Mesenchymal stem cell (in vitro differentiated cells and primary cell): ENCODE measurements at regions not wholly inside any gene's neighbourhood (a gene's known extent, or its start where the extent isn't known, plus 50 kb on each side); places are given as distances from the start of the nearest gene placed in this dataset.

Experiments used
- DNase-seq: peaks from one replicate; pipeline ENCODE4 v3.0.0-alpha.2; 2013
- H2AFZ ChIP-seq: one replicate; pipeline ENCODE4 v1.6.1; 2013; ENCODE audit warnings: low read depth, mild to moderate bottlenecking, control low read depth, inconsistent platforms, low read length, moderate library complexity
- H2AK5ac ChIP-seq: 2 replicates; pipeline ENCODE4 v1.6.1; 2013; ENCODE audit warnings: low read length, moderate library complexity, mild to moderate bottlenecking, inconsistent platforms; ENCODE audit not compliant: severe bottlenecking
- H2BK120ac ChIP-seq: one replicate; pipeline ENCODE4 v1.6.1; 2013; ENCODE audit warnings: low read depth, mild to moderate bottlenecking, inconsistent platforms, low read length, moderate library complexity
- H2BK12ac ChIP-seq, 2 experiments: one replicate each; pipeline ENCODE4 v1.6.1; 2013; ENCODE audit warnings: inconsistent platforms in 2 of 2, low read length in 2 of 2, mild to moderate bottlenecking in 2 of 2, moderate library complexity in 2 of 2, control low read depth in 1 of 2
- H2BK15ac ChIP-seq: one replicate; pipeline ENCODE4 v1.6.1; 2013; ENCODE audit warnings: mild to moderate bottlenecking, low read depth, inconsistent platforms; ENCODE audit not compliant: poor library complexity, severe bottlenecking
- H2BK5ac ChIP-seq: 2 replicates; pipeline ENCODE4 v1.6.1; 2013; ENCODE audit warnings: low read depth, mild to moderate bottlenecking, low read length, control low read depth, inconsistent platforms; ENCODE audit not compliant: poor library complexity, severe bottlenecking
- H3K14ac ChIP-seq, 2 experiments: one replicate each; pipeline ENCODE4 v1.6.1; 2013; ENCODE audit warnings: inconsistent platforms in 2 of 2, low read length in 2 of 2, control low read depth in 1 of 2, mild to moderate bottlenecking in 1 of 2, moderate library complexity in 1 of 2
- H3K18ac ChIP-seq, 2 experiments: one replicate each; pipeline ENCODE4 v1.6.1; 2013; ENCODE audit warnings: inconsistent platforms in 2 of 2, low read length in 2 of 2, control low read depth in 1 of 2, low read depth in 1 of 2, mild to moderate bottlenecking in 1 of 2
- H3K23ac ChIP-seq, 2 experiments: one replicate each; pipeline ENCODE4 v1.6.1; 2013; ENCODE audit warnings: inconsistent platforms in 2 of 2, low read length in 2 of 2, mild to moderate bottlenecking in 2 of 2, moderate library complexity in 2 of 2, control low read depth in 1 of 2
- H3K27ac ChIP-seq: 2 replicates; pipeline ENCODE4 v1.5.1; 2013; ENCODE audit warnings: mild to moderate bottlenecking, moderate library complexity, low read length, control low read depth, inconsistent platforms; ENCODE audit not compliant: poor library complexity, severe bottlenecking
- H3K27me3 ChIP-seq, 2 experiments: 2 replicates each; pipeline versions ENCODE4 v1.6.1 to v1.7.0; 2013; ENCODE audit warnings: low read length in 2 of 2, mild to moderate bottlenecking in 2 of 2, moderate library complexity in 2 of 2, control low read depth in 1 of 2, inconsistent platforms in 1 of 2; ENCODE audit not compliant: control insufficient read depth in 1 of 2, insufficient read depth in 1 of 2
- H3K36me3 ChIP-seq, 2 experiments: 2 replicates each; pipeline versions ENCODE4 v1.6.1 to v1.7.0; 2013; ENCODE audit warnings: low read length in 2 of 2, control low read depth in 1 of 2, inconsistent platforms in 1 of 2, low read depth in 1 of 2, mild to moderate bottlenecking in 1 of 2; ENCODE audit not compliant: insufficient read depth in 2 of 2, control insufficient read depth in 1 of 2
- H3K4ac ChIP-seq, 2 experiments: one replicate each; pipeline ENCODE4 v1.6.1; 2013; ENCODE audit warnings: inconsistent platforms in 2 of 2, low read length in 2 of 2, mild to moderate bottlenecking in 2 of 2, moderate library complexity in 2 of 2, control low read depth in 1 of 2, low read depth in 1 of 2
- H3K4me1 ChIP-seq: 2 replicates; pipeline ENCODE4 v1.6.1; 2013; ENCODE audit warnings: low read depth, low read length, control low read depth; ENCODE audit not compliant: control insufficient read depth, insufficient read depth
- H3K4me2 ChIP-seq: 2 replicates; pipeline ENCODE4 v1.6.1; 2013; ENCODE audit warnings: low read length, mild to moderate bottlenecking, inconsistent platforms; ENCODE audit not compliant: poor library complexity, severe bottlenecking
- H3K4me3 ChIP-seq, 2 experiments: 2 replicates each; pipeline versions ENCODE4 v1.5.1 to v1.7.0; 2013; ENCODE audit warnings: low read length in 2 of 2, mild to moderate bottlenecking in 2 of 2, control low read depth in 1 of 2, low read depth in 1 of 2; ENCODE audit not compliant: insufficient read depth in 1 of 2
- H3K79me1 ChIP-seq: replicated peaks from 2 replicates; pipeline ENCODE4 v1.6.1; 2013; ENCODE audit warnings: mild to moderate bottlenecking, control low read depth, low read length, inconsistent platforms; ENCODE audit not compliant: poor library complexity, severe bottlenecking
- H3K9ac ChIP-seq: 2 replicates; pipeline ENCODE4 v1.7.0; 2013; ENCODE audit warnings: mild to moderate bottlenecking, low read length, moderate library complexity
- H3K9me3 ChIP-seq: 2 replicates; pipeline ENCODE4 v1.7.0; 2013; ENCODE audit warnings: mild to moderate bottlenecking, low read length; ENCODE audit not compliant: control insufficient read depth
- H4K8ac ChIP-seq: one replicate; pipeline ENCODE4 v1.6.1; 2013; ENCODE audit warnings: inconsistent platforms, mild to moderate bottlenecking, low read length, moderate library complexity
- H4K91ac ChIP-seq: one replicate; pipeline ENCODE4 v1.6.1; 2013; ENCODE audit warnings: mild to moderate bottlenecking, low read length, inconsistent platforms
- WGBS: methylation state at CpG from one replicate; pipeline ENCODE4 v1.1.7; 2013; ENCODE audit warnings: mixed read lengths; 5-methylcytosine and 5-hydroxymethylcytosine counted together

DNA sequence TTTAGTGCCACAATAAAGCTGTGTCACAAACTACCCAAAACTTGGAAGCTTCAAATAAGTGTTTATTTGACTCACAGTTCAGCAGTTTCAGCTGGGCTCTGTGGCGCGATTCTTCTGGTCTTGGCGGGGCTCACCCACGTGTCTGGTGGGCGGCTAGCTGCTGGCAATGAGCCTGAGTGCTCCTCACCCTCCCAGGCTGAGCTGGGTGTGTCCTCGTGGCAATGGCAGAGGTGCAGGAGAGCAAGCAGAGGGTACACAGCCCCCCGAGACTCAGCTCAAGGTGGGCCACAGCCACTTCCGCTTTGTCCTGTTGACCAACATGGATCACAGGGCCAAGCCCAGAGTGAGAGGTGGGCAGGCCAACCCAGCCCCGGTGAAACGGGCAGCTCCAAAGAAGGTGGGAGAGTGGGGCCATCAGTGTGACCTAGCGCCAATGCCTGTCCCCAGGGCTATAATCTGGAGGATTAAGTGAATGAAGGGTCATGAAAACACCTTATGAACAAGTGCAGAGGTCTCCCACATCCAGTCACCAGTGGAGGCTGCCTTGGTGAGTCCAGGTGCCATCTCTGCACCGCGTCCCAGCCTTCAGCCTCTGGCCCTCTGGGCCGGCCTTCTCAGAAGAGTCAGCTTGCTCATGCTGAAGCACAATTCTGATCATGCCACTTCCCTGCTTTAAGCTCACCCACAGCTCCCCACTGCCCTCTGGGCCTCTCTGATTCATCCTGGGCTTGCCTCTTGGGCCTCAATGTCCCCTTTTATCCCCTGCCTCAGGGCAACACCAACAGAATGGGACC, 74.6 kb upstream of the RTL6 start:
- no peak overlapping the region for H4K8ac ChIP-seq
- H3K4ac ChIP-seq: no peak overlapping the region
- H3K36me3 ChIP-seq: no peaks in the 10 kb centered on the region
- H3K4me3 ChIP-seq: no peak overlapping the region
- no peaks in the 10 kb centered on the region for H3K79me1 ChIP-seq
- no peaks in the 10 kb centered on the region for H3K4me1 ChIP-seq
- H2AFZ ChIP-seq: no peak overlapping the region
- no peak overlapping the region for H2BK15ac ChIP-seq
- no peak overlapping the region for H2BK12ac ChIP-seq
- H3K14ac ChIP-seq: no peak overlapping the region
- no peak overlapping the region for H3K23ac ChIP-seq
- H3K27me3 ChIP-seq: peaks cover 27 to 51% of the 10 kb centered on the region in 2 experiments
- H4K91ac ChIP-seq: no peak overlapping the region
- H3K4me2 ChIP-seq: no peak overlapping the region
- DNase-seq: no peak
- H3K27ac ChIP-seq: no peak overlapping the region
- no peak overlapping the region for H2BK5ac ChIP-seq
- H2AK5ac ChIP-seq: no peak overlapping the region
- H3K9ac ChIP-seq: no peak overlapping the region
- peaks cover 10% of the 10 kb centered on the region for H3K9me3 ChIP-seq
- no peak overlapping the region for H2BK120ac ChIP-seq
- H3K18ac ChIP-seq: no peak overlapping the region
- WGBS: 84% methylated on average over 14 of the region's 14 CpGs

DNA sequence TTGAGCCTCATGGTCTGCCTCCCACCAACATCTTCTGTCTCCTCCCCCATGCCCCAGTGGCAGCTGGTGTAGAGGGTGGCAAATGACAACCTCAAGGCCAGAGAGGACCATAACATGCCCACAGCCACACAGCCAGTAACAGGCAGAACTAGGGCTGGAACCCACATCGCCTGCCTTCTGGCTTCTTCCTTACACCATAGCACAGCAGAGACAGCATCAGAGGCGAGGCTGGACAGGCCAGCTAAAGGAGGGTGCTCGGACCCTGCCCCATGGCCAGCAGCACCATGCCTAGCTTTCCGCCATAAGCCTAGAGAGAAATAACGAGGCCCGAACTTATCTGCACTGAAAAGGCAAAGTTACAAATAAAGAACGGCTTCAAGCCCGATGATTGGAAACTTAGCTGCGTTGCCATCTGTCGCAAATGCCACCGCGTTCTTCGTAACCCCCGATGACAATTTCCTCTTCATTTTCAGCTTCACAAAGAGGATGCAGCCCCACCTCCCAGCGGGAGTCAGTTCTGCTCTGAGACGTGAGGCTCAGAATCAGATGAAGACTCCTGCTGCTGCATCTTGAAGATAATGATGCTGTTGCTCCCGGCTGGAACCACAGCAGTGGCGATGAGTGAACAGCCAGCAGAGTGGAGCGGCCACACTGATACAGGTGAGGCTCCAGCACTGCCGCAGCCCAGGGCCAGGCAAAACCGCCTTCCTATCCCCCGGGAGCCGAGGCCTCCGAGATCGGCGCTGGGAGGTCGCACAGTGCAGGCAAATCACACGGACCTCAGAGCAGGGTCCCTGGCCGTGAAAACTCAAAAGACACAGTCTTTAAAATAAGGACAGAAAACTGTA, 73.8 kb upstream of the RTL6 start:
- no peak overlapping the region for H3K9ac ChIP-seq
- no peaks in the 10 kb centered on the region for H3K4me1 ChIP-seq
- H2BK5ac ChIP-seq: no peak overlapping the region
- no peak overlapping the region for H2BK15ac ChIP-seq
- no peak overlapping the region for H4K91ac ChIP-seq
- 90% methylated on average over 29 of the region's 29 CpGs for WGBS
- H4K8ac ChIP-seq: no peak overlapping the region
- H3K36me3 ChIP-seq: peaks cover 0 to 2% of the 10 kb centered on the region in 2 experiments
- H3K9me3 ChIP-seq: peaks cover 10% of the 10 kb centered on the region
- H2BK120ac ChIP-seq: no peak overlapping the region
- no peak overlapping the region for H3K4me2 ChIP-seq
- H3K79me1 ChIP-seq: no peaks in the 10 kb centered on the region
- no peak overlapping the region for H3K4me3 ChIP-seq
- no peak overlapping the region for H2AK5ac ChIP-seq
- peaks cover 18 to 43% of the 10 kb centered on the region in 2 experiments for H3K27me3 ChIP-seq
- H3K4ac ChIP-seq: no peak overlapping the region
- no peak overlapping the region for H2BK12ac ChIP-seq
- H2AFZ ChIP-seq: no peak overlapping the region
- no peak overlapping the region for H3K23ac ChIP-seq
- H3K27ac ChIP-seq: no peak overlapping the region
- H3K18ac ChIP-seq: no peak overlapping the region
- DNase-seq: no peak
- H3K14ac ChIP-seq: no peak overlapping the region

- Histone ChIP-seq H2AFZ (no peak overlapping the region), H3K27ac (no peak overlapping the region), H3K4ac (no peak overlapping the region), H3K18ac (no peak overlapping the region), H2BK15ac (no peak overlapping the region), H2BK5ac (no peak overlapping the region), H3K9ac (no peak overlapping the region), H3K4me3 (peak overlapping the region in 1 of 2 experiments; percentile 1), H2AK5ac (no peak overlapping the region), H3K23ac (no peak overlapping the region), H3K4me1 (no peaks in the 10 kb centered on the region), H4K91ac (no peak overlapping the region), H2BK120ac (no peak overlapping the region), H3K4me2 (no peak overlapping the region), H3K36me3 (peaks cover 0 to 3% of the 10 kb centered on the region in 2 experiments), H3K27me3 (peaks cover 8 to 33% of the 10 kb centered on the region in 2 experiments), H3K79me1 (no peaks in the 10 kb centered on the region), H2BK12ac (no peak overlapping the region), H3K14ac (no peak overlapping the region), H3K9me3 (peaks cover 12% of the 10 kb centered on the region), H4K8ac (no peak overlapping the region)
- no peak for DNase-seq
- 72% methylated on average over 17 of the region's 18 CpGs for WGBS
Measured at GRCh38 chr22:44570476-44571445, 72.7 kb upstream of the RTL6 start.
